GM12891 (cell line): ENCODE measurements at regions not wholly inside any gene's neighbourhood (a gene's known extent, or its start where the extent isn't known, plus 50 kb on each side); places are given as distances from the start of the nearest gene placed in this dataset.
"Not testable (repeated sequence)": the region's sequence is repeated elsewhere in the genome, so short reads cannot be mapped to it uniquely, and the experiment has no call there.

Experiments
- PAX5 ChIP-seq: IDR thresholded peaks from 2 replicates; pipeline ENCODE4 v1.6.1; 2011; ENCODE audit warnings: low read length, moderate library complexity, mild to moderate bottlenecking; ENCODE audit not compliant: insufficient read depth, severe bottlenecking
- POLR2A ChIP-seq: IDR thresholded peaks from 2 replicates; pipeline ENCODE4 v1.6.1; 2011; ENCODE audit warnings: low read depth, low read length, control low read depth
- POLR2AphosphoS5 ChIP-seq: IDR thresholded peaks from 2 replicates; pipeline ENCODE4 v1.6.1; 2011; ENCODE audit warnings: low read depth, low read length, control low read depth
- POU2F2 ChIP-seq: IDR thresholded peaks from 2 replicates; pipeline ENCODE4 v1.6.1; 2011; ENCODE audit warnings: low read depth, mild to moderate bottlenecking, control low read depth, low read length, moderate library complexity
- SPI1 ChIP-seq: IDR thresholded peaks from 2 replicates; pipeline ENCODE4 v1.6.1; 2011; ENCODE audit warnings: low read depth, low read length, control low read depth
- TAF1 ChIP-seq: IDR thresholded peaks from 2 replicates; pipeline ENCODE4 v1.6.1; 2011; ENCODE audit warnings: low read depth, low read length, control low read depth

GRCh38 chrY:17827155-17827554, 52.9 kb downstream of the CDY2B start:
- TF ChIP-seq POLR2A, POLR2AphosphoS5, SPI1, TAF1, POU2F2, PAX5: not testable (repeated sequence)
